ENCODE measurements at regions not wholly inside any gene's neighbourhood (a gene's known extent, or its start where the extent isn't known, plus 50 kb on each side); places are given as distances from the start of the nearest gene placed in this dataset.

DNA sequence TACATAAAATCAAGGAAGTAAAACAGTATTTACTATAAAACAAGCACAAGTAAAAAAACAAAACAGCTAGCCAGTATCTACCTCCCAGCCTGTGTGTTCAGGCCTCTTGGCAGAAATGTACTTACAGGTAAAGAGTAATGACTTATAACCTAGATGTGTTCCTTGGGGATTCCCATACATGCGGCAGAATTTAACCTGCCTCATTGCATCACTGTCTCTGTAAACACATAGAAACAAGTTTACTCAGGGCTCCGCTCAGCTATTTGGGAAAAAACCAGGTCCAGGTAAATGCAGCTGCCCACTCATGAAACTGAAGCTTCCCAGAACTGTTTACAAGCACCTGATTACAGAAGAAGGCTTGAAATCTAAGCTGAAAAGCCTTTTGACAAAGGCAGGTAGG, 50.7 kb upstream of the SERP2 start:
- no peak for TF ChIP-seq ZNF423 (tag by site-specific recombination; IDR thresholded peaks at IDR 0.05)
- TF ChIP-seq, protein P1, sequence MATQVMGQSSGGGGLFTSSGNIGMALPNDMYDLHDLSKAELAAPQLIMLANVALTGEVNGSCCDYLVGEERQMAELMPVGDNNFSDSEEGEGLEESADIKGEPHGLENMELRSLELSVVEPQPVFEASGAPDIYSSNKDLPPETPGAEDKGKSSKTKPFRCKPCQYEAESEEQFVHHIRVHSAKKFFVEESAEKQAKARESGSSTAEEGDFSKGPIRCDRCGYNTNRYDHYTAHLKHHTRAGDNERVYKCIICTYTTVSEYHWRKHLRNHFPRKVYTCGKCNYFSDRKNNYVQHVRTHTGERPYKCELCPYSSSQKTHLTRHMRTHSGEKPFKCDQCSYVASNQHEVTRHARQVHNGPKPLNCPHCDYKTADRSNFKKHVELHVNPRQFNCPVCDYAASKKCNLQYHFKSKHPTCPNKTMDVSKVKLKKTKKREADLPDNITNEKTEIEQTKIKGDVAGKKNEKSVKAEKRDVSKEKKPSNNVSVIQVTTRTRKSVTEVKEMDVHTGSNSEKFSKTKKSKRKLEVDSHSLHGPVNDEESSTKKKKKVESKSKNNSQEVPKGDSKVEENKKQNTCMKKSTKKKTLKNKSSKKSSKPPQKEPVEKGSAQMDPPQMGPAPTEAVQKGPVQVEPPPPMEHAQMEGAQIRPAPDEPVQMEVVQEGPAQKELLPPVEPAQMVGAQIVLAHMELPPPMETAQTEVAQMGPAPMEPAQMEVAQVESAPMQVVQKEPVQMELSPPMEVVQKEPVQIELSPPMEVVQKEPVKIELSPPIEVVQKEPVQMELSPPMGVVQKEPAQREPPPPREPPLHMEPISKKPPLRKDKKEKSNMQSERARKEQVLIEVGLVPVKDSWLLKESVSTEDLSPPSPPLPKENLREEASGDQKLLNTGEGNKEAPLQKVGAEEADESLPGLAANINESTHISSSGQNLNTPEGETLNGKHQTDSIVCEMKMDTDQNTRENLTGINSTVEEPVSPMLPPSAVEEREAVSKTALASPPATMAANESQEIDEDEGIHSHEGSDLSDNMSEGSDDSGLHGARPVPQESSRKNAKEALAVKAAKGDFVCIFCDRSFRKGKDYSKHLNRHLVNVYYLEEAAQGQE (tag by site-specific recombination; IDR thresholded peaks at IDR 0.05), result no peak
- TF ChIP-seq YY1 (tag by site-specific recombination; IDR thresholded peaks at IDR 0.05), result no peak
- TF ChIP-seq ZNF843 (tag by site-specific recombination; IDR thresholded peaks at IDR 0.05), result no peak
- TF ChIP-seq, protein P2, sequence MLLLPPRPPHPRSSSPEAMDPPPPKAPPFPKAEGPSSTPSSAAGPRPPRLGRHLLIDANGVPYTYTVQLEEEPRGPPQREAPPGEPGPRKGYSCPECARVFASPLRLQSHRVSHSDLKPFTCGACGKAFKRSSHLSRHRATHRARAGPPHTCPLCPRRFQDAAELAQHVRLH (tag by site-specific recombination; IDR thresholded peaks at IDR 0.05), result no peak
- no peak for TF ChIP-seq ZNF121 (tag by site-specific recombination; IDR thresholded peaks at IDR 0.05)
